ENCODE measurements at regions not wholly inside any gene's neighbourhood (a gene's known extent, or its start where the extent isn't known, plus 50 kb on each side); places are given as distances from the start of the nearest gene placed in this dataset.

DNA sequence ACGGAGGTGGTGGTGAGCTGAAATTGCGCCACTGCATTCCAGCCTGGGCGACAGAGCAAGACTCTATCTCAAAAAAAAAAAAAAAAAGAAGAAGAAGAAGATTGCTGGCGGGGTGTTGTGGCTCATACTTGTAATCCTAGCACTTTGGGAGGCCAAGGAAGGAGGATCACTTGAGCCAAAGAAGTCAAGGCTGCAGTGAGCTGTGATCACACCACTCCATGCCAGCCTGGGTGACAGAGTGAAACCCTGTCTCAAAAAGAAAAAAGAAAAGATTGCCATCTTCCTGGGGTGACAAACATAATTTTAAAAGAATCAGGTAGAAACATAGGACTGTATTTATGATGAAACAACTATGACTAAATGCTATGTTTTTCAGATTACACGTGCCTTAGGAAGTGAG is 55.1 kb upstream of the EML4 start:
- TF ChIP-seq, protein P1, sequence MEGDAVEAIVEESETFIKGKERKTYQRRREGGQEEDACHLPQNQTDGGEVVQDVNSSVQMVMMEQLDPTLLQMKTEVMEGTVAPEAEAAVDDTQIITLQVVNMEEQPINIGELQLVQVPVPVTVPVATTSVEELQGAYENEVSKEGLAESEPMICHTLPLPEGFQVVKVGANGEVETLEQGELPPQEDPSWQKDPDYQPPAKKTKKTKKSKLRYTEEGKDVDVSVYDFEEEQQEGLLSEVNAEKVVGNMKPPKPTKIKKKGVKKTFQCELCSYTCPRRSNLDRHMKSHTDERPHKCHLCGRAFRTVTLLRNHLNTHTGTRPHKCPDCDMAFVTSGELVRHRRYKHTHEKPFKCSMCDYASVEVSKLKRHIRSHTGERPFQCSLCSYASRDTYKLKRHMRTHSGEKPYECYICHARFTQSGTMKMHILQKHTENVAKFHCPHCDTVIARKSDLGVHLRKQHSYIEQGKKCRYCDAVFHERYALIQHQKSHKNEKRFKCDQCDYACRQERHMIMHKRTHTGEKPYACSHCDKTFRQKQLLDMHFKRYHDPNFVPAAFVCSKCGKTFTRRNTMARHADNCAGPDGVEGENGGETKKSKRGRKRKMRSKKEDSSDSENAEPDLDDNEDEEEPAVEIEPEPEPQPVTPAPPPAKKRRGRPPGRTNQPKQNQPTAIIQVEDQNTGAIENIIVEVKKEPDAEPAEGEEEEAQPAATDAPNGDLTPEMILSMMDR (IDR thresholded peaks at IDR 0.05; ENCODE audit: borderline replicate concordance, extremely low read depth, low read length, poor library complexity, severe bottlenecking): no peak
- no peak for TF ChIP-seq EZH2 (IDR thresholded peaks at IDR 0.05; ENCODE audit: borderline replicate concordance, low read depth, low read length, severe bottlenecking)

Measured in DND-41 (cell line).